ENCODE measurements at regions not wholly inside any gene's neighbourhood (a gene's known extent, or its start where the extent isn't known, plus 50 kb on each side); places are given as distances from the start of the nearest gene placed in this dataset.

DNA sequence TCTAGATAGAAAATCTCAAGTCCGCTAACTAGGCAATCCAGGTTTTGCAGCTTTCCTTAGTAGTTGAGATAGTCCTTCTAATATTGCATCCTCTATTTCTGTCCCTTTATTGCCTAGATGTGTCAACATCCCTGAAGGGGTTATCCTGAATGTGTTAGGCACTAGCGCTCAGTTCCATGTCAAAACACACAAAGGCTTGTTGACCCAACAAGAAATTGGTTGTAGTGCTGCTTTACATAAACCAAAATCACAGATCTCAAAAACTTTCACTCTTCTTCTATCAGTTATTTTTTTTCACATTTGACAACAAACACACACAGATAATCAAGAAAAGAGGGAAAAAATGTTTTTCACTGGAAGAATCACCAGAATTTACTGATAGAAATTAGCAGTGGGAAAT is 51.4 kb upstream of the SOX2 start:
- H3K27ac ChIP-seq (ENCODE audit: low read length): no peak overlapping the region
- no peaks in the 10 kb centered on the region for H3K27me3 ChIP-seq (ENCODE audit: low read length)
- no peak overlapping the region for H2AFZ ChIP-seq (ENCODE audit: low read length)
- no peaks in the 10 kb centered on the region for H3K9me2 ChIP-seq (replicated peaks; ENCODE audit: insufficient read depth, low read length)
- H4K20me1 ChIP-seq (ENCODE audit: insufficient read depth, low read depth, low read length): no peaks in the 10 kb centered on the region
- DNase-seq: no peak
- no peaks in the 10 kb centered on the region for H3K9me3 ChIP-seq (ENCODE audit: low read length)
- H3K79me2 ChIP-seq (ENCODE audit: low read length): no peaks in the 10 kb centered on the region
- no peak overlapping the region for H3K4me2 ChIP-seq (ENCODE audit: low read depth, low read length, poor library complexity, severe bottlenecking)
- no peaks in the 10 kb centered on the region for H3K4me1 ChIP-seq (ENCODE audit: low read length)
- no peak overlapping the region for H3K4me3 ChIP-seq (ENCODE audit: low read length)
- no peak overlapping the region for H3K9ac ChIP-seq (ENCODE audit: low read length)
- no peaks in the 10 kb centered on the region for H3K36me3 ChIP-seq (ENCODE audit: insufficient read depth, low read length)

GRCh38 chr3:181637456-181637855 is 74.3 kb upstream of the SOX2 start:
- no peak overlapping the region for H2AFZ ChIP-seq (ENCODE audit: low read length)
- H3K9ac ChIP-seq (ENCODE audit: low read length): no peak overlapping the region
- H3K36me3 ChIP-seq (ENCODE audit: insufficient read depth, low read length): no peaks in the 10 kb centered on the region
- no peak overlapping the region for H3K4me3 ChIP-seq (ENCODE audit: low read length)
- H3K9me2 ChIP-seq (replicated peaks; ENCODE audit: insufficient read depth, low read length): no peaks in the 10 kb centered on the region
- no peak overlapping the region for H3K27ac ChIP-seq (ENCODE audit: low read length)
- H3K9me3 ChIP-seq (ENCODE audit: low read length): no peaks in the 10 kb centered on the region
- no peaks in the 10 kb centered on the region for H4K20me1 ChIP-seq (ENCODE audit: insufficient read depth, low read depth, low read length)
- H3K27me3 ChIP-seq (ENCODE audit: low read length): no peaks in the 10 kb centered on the region
- H3K4me2 ChIP-seq (ENCODE audit: low read depth, low read length, poor library complexity, severe bottlenecking): no peak overlapping the region
- no peaks in the 10 kb centered on the region for H3K4me1 ChIP-seq (ENCODE audit: low read length)
- DNase-seq: no peak
- no peaks in the 10 kb centered on the region for H3K79me2 ChIP-seq (ENCODE audit: low read length)

- H3K9ac ChIP-seq (ENCODE audit: low read length): no peak overlapping the region
Measured at GRCh38 chr3:181637056-181637455, 74.7 kb upstream of the SOX2 start.

DNA sequence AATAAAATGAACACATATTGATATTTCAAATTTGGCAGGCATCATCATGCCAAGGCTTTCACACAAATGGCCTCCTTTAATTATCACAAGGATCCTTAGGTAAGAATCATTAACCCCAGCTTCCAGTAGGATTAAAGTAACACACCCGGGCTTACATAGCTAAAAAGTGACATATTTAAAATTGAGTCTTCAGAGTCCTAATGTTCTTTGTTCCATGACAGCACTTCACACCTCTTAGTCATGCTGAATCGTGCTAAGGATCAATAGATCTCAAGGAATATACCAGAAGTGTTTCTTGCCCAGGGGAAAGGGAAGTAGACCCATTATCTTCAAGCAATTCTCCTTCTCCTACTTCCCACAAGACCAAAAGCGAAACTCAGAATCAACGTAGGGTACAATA is 76.6 kb upstream of the SOX2 start:
- Histone ChIP-seq H3K4me3 (ENCODE audit: low read length) (no peak overlapping the region), H4K20me1 (ENCODE audit: insufficient read depth, low read depth, low read length) (no peaks in the 10 kb centered on the region), H3K9me2 (replicated peaks; ENCODE audit: insufficient read depth, low read length) (no peaks in the 10 kb centered on the region), H3K4me2 (ENCODE audit: low read depth, low read length, poor library complexity, severe bottlenecking) (no peak overlapping the region), H2AFZ (ENCODE audit: low read length) (no peak overlapping the region), H3K9ac (ENCODE audit: low read length) (no peak overlapping the region), H3K36me3 (ENCODE audit: insufficient read depth, low read length) (no peaks in the 10 kb centered on the region), H3K79me2 (ENCODE audit: low read length) (no peaks in the 10 kb centered on the region), H3K4me1 (ENCODE audit: low read length) (no peaks in the 10 kb centered on the region), H3K9me3 (ENCODE audit: low read length) (no peaks in the 10 kb centered on the region), H3K27ac (ENCODE audit: low read length) (no peak overlapping the region), H3K27me3 (ENCODE audit: low read length) (no peaks in the 10 kb centered on the region)
- DNase-seq: no peak

More at GRCh38 chr3:181637056-181637455, 74.7 kb upstream of the SOX2 start:
- no peaks in the 10 kb centered on the region for H3K79me2 ChIP-seq (ENCODE audit: low read length)
- DNase-seq: no peak
- H3K27me3 ChIP-seq (ENCODE audit: low read length): no peaks in the 10 kb centered on the region
- no peaks in the 10 kb centered on the region for H3K9me3 ChIP-seq (ENCODE audit: low read length)
- H4K20me1 ChIP-seq (ENCODE audit: insufficient read depth, low read depth, low read length): no peaks in the 10 kb centered on the region
- H3K4me2 ChIP-seq (ENCODE audit: low read depth, low read length, poor library complexity, severe bottlenecking): no peak overlapping the region
- H3K4me3 ChIP-seq (ENCODE audit: low read length): no peak overlapping the region
- H2AFZ ChIP-seq (ENCODE audit: low read length): no peak overlapping the region
- H3K9me2 ChIP-seq (replicated peaks; ENCODE audit: insufficient read depth, low read length): no peaks in the 10 kb centered on the region
- H3K27ac ChIP-seq (ENCODE audit: low read length): no peak overlapping the region
- no peaks in the 10 kb centered on the region for H3K4me1 ChIP-seq (ENCODE audit: low read length)
- H3K36me3 ChIP-seq (ENCODE audit: insufficient read depth, low read length): no peaks in the 10 kb centered on the region

DNA sequence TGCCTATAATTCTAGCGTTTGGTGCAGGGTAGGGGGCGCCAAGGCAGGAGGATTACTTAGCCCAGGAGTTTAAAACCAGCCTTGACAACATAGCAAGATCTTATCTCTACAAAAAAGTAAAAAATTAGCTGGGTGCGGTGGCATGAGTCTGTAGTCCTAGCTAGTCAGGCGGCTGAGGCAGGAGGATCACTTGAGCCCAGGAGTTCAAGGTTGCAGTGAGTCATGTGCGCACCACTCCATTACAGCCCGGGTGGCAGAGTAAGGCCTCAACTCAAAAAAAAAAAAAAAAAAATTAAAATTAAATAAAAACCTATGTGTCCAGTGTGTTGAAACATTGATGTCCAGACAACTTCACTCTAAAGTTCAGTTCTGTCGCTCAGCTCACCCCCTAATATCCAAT is 78.2 kb upstream of the SOX2 start:
- Histone ChIP-seq H3K36me3 (ENCODE audit: insufficient read depth, low read length) (no peaks in the 10 kb centered on the region), H4K20me1 (ENCODE audit: insufficient read depth, low read depth, low read length) (no peaks in the 10 kb centered on the region), H2AFZ (ENCODE audit: low read length) (no peak overlapping the region), H3K9me2 (replicated peaks; ENCODE audit: insufficient read depth, low read length) (no peaks in the 10 kb centered on the region), H3K27me3 (ENCODE audit: low read length) (no peaks in the 10 kb centered on the region), H3K27ac (ENCODE audit: low read length) (no peak overlapping the region), H3K79me2 (ENCODE audit: low read length) (no peaks in the 10 kb centered on the region), H3K4me2 (ENCODE audit: low read depth, low read length, poor library complexity, severe bottlenecking) (no peak overlapping the region), H3K9me3 (ENCODE audit: low read length) (no peaks in the 10 kb centered on the region), H3K4me3 (ENCODE audit: low read length) (no peak overlapping the region), H3K4me1 (ENCODE audit: low read length) (no peaks in the 10 kb centered on the region), H3K9ac (ENCODE audit: low read length) (no peak overlapping the region)
- DNase-seq: no peak

GRCh38 chr3:181631901-181632300 is 79.8 kb upstream of the SOX2 start:
- no peaks in the 10 kb centered on the region for H3K4me1 ChIP-seq (ENCODE audit: low read length)
- H3K4me3 ChIP-seq (ENCODE audit: low read length): no peak overlapping the region
- no peak overlapping the region for H2AFZ ChIP-seq (ENCODE audit: low read length)
- H3K27ac ChIP-seq (ENCODE audit: low read length): no peak overlapping the region
- DNase-seq: no peak
- H3K27me3 ChIP-seq (ENCODE audit: low read length): no peaks in the 10 kb centered on the region
- no peaks in the 10 kb centered on the region for H4K20me1 ChIP-seq (ENCODE audit: insufficient read depth, low read depth, low read length)
- no peaks in the 10 kb centered on the region for H3K9me3 ChIP-seq (ENCODE audit: low read length)
- H3K4me2 ChIP-seq (ENCODE audit: low read depth, low read length, poor library complexity, severe bottlenecking): no peak overlapping the region
- H3K79me2 ChIP-seq (ENCODE audit: low read length): no peaks in the 10 kb centered on the region
- no peaks in the 10 kb centered on the region for H3K36me3 ChIP-seq (ENCODE audit: insufficient read depth, low read length)
- H3K9me2 ChIP-seq (replicated peaks; ENCODE audit: insufficient read depth, low read length): no peaks in the 10 kb centered on the region
- no peak overlapping the region for H3K9ac ChIP-seq (ENCODE audit: low read length)

DNA sequence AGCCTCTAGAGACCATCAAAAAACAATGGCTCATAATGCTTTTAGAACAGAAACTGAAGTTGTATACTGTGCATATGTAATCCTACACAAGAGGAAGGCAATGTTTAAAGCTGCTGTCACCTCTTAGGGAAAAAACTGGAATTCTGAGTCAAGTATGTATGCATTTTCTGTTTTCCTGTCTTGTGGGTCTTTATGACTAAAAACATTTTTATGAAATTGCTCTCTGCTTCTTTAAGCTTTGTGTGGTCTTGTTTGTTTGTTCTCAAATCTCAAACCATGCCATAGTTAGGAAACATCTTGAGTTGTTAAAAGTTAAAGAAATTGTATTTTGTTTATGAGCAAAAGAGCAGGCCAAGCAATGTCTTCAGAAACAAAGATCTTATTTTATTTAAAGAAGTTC is 80.9 kb upstream of the SOX2 start:
- Histone ChIP-seq H2AFZ (ENCODE audit: low read length) (no peak overlapping the region), H3K9ac (ENCODE audit: low read length) (no peak overlapping the region), H3K36me3 (ENCODE audit: insufficient read depth, low read length) (no peaks in the 10 kb centered on the region), H3K4me3 (ENCODE audit: low read length) (no peak overlapping the region), H3K4me1 (ENCODE audit: low read length) (no peaks in the 10 kb centered on the region), H3K9me3 (ENCODE audit: low read length) (no peaks in the 10 kb centered on the region), H3K4me2 (ENCODE audit: low read depth, low read length, poor library complexity, severe bottlenecking) (no peak overlapping the region), H3K79me2 (ENCODE audit: low read length) (no peaks in the 10 kb centered on the region), H3K27ac (ENCODE audit: low read length) (no peak overlapping the region), H3K9me2 (replicated peaks; ENCODE audit: insufficient read depth, low read length) (no peaks in the 10 kb centered on the region), H4K20me1 (ENCODE audit: insufficient read depth, low read depth, low read length) (no peaks in the 10 kb centered on the region), H3K27me3 (ENCODE audit: low read length) (no peaks in the 10 kb centered on the region)
- no peak for DNase-seq

DNA sequence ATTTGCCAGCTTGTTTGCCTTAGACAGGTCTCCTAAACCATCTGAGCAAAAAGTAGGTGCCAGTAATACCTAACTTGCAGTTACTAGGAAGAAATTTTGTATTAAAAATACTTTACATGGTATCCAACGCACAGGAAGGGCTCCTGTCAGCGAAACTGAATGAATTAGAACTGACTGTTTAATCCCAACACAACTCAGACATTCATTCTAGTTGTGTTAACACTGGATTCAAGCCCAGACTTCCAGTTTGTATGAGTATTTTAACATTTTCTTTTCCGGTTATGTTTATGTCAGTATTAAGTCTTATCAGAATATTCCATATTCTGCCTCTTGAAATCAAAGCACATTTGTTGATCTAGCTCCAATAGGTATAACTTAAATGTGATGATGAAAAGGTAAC is 82.0 kb upstream of the SOX2 start:
- no peaks in the 10 kb centered on the region for H3K4me1 ChIP-seq (ENCODE audit: low read length)
- no peaks in the 10 kb centered on the region for H3K79me2 ChIP-seq (ENCODE audit: low read length)
- H3K4me2 ChIP-seq (ENCODE audit: low read depth, low read length, poor library complexity, severe bottlenecking): no peak overlapping the region
- no peaks in the 10 kb centered on the region for H4K20me1 ChIP-seq (ENCODE audit: insufficient read depth, low read depth, low read length)
- H3K9me3 ChIP-seq (ENCODE audit: low read length): no peaks in the 10 kb centered on the region
- H3K9ac ChIP-seq (ENCODE audit: low read length): no peak overlapping the region
- H3K9me2 ChIP-seq (replicated peaks; ENCODE audit: insufficient read depth, low read length): no peaks in the 10 kb centered on the region
- H3K27me3 ChIP-seq (ENCODE audit: low read length): no peaks in the 10 kb centered on the region
- no peak overlapping the region for H3K27ac ChIP-seq (ENCODE audit: low read length)
- no peak overlapping the region for H3K4me3 ChIP-seq (ENCODE audit: low read length)
- no peak overlapping the region for H2AFZ ChIP-seq (ENCODE audit: low read length)
- no peaks in the 10 kb centered on the region for H3K36me3 ChIP-seq (ENCODE audit: insufficient read depth, low read length)
- DNase-seq: no peak

DNA sequence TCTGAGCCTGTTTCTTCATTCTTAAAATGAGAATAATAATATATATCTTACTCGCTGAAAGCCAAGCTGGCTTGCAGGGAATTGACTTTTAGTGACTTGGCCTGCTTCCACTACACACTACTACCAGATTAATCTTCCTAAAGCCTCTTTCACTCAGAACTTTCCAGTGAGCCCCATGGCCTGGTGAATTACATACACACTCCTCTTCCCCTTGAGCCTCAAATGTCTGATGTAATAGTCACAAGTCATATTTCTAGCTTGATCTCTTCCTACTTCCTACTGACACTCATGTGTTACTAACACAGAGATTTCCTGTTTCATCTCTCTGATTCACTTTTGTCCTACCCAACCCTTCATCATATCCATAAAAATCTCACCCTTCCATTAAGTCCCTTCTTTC is 82.7 kb upstream of the SOX2 start:
- no peak overlapping the region for H3K9ac ChIP-seq (ENCODE audit: low read length)
- H3K9me2 ChIP-seq (replicated peaks; ENCODE audit: insufficient read depth, low read length): no peaks in the 10 kb centered on the region
- no peak overlapping the region for H3K27ac ChIP-seq (ENCODE audit: low read length)
- no peaks in the 10 kb centered on the region for H4K20me1 ChIP-seq (ENCODE audit: insufficient read depth, low read depth, low read length)
- H3K4me1 ChIP-seq (ENCODE audit: low read length): no peaks in the 10 kb centered on the region
- no peaks in the 10 kb centered on the region for H3K36me3 ChIP-seq (ENCODE audit: insufficient read depth, low read length)
- no peak overlapping the region for H3K4me3 ChIP-seq (ENCODE audit: low read length)
- no peaks in the 10 kb centered on the region for H3K79me2 ChIP-seq (ENCODE audit: low read length)
- no peak overlapping the region for H2AFZ ChIP-seq (ENCODE audit: low read length)
- no peaks in the 10 kb centered on the region for H3K27me3 ChIP-seq (ENCODE audit: low read length)
- no peak for DNase-seq
- H3K9me3 ChIP-seq (ENCODE audit: low read length): no peaks in the 10 kb centered on the region
- no peak overlapping the region for H3K4me2 ChIP-seq (ENCODE audit: low read depth, low read length, poor library complexity, severe bottlenecking)
